ENCODE measurements at regions not wholly inside any gene's neighbourhood (a gene's known extent, or its start where the extent isn't known, plus 50 kb on each side); places are given as distances from the start of the nearest gene placed in this dataset.

DNA sequence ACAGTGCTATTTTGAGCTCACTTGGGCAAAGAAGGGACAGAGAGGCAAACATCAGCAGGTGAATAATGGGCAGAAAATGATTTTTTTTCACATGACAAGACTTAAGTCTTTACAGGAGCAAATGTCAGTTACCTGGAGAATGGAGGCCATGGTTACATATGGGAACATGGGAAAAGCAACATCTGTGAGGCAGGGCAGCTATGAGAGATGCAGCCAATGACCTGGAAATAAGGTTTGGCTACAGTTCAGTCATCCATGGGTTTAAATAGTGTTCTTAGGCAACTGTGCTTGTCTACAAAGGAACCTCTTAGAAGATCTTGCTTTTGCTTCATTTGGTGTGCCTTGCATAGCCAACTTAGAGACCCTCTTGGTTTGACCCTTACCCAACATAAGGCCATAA is 490.2 kb upstream of the LCORL start:
- no peak for DNase-seq (ENCODE audit: low read depth)
- TF ChIP-seq, protein P1, sequence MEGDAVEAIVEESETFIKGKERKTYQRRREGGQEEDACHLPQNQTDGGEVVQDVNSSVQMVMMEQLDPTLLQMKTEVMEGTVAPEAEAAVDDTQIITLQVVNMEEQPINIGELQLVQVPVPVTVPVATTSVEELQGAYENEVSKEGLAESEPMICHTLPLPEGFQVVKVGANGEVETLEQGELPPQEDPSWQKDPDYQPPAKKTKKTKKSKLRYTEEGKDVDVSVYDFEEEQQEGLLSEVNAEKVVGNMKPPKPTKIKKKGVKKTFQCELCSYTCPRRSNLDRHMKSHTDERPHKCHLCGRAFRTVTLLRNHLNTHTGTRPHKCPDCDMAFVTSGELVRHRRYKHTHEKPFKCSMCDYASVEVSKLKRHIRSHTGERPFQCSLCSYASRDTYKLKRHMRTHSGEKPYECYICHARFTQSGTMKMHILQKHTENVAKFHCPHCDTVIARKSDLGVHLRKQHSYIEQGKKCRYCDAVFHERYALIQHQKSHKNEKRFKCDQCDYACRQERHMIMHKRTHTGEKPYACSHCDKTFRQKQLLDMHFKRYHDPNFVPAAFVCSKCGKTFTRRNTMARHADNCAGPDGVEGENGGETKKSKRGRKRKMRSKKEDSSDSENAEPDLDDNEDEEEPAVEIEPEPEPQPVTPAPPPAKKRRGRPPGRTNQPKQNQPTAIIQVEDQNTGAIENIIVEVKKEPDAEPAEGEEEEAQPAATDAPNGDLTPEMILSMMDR (conservative IDR thresholded peaks at IDR 0.05; ENCODE audit: low read depth, low read length), result no peak
- H3K4me3 ChIP-seq (ENCODE audit: low read depth, low read length), result no peak overlapping the region

DNA sequence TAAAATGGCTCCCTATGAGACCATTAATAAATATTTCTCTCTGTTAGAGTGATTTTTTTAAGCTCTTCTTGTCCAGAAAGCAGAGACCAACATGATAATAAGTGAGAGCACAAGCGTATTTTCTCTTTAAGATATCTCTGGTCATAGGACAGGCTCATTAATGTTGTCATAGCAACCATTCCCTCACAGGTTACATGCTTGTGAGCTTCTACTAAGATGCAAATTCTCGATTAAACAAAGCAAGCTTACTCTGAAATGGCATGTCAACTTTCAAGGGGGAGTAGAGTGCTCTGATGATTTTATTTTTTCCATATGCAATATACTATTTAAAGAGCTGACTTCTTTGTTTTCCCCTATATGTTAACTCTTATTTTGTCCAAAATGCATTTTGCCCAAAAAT is 487.2 kb upstream of the LCORL start:
- no peak overlapping the region for H3K4me3 ChIP-seq (ENCODE audit: low read depth, low read length)
- no peak for DNase-seq (ENCODE audit: low read depth)
- TF ChIP-seq, protein P1 (conservative IDR thresholded peaks at IDR 0.05; ENCODE audit: low read depth, low read length), result no peak

DNA sequence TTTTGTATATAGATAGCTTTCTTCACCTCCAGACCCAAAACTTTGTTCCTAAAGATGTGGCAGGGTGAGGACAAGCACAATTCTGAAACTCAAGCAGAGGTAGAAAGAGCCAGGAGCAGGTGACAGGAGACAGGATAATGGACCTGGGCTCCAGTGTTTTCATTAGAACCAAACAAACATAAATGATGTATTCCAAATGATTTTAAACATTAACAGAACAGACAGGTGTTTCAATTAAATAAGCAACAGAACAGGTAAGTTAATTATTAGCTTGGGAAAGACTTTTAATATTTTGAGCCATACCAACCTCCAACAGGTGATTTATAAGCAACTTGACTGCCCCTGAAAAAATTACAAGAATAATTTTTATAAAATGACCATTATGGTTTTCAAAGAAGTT is 459.4 kb upstream of the LCORL start:
- no peak for DNase-seq (ENCODE audit: low read depth)
- TF ChIP-seq, protein P1 (conservative IDR thresholded peaks at IDR 0.05; ENCODE audit: low read depth, low read length), result no peak
- no peak overlapping the region for H3K4me3 ChIP-seq (ENCODE audit: low read depth, low read length)

DNA sequence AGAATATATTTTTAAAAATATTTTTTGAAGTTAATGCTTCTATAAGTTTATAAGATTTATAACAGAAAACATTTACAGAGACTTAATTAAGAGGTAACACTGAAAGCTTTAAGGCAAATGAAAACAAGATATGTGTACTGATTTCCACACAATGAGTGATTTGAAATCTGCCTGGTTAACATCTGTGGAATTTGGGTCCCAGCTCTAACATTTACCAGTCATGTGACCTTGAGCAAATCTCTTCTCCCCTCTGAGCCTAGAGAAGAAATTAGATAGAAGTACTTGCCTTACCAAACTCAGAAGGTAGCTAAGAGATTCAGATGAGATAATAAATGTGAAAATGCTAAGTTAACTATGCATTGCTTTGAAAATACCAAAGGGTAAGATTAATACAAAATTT is 458.8 kb upstream of the LCORL start:
- DNase-seq (ENCODE audit: low read depth), result no peak
- no peak overlapping the region for H3K4me3 ChIP-seq (ENCODE audit: low read depth, low read length)
- TF ChIP-seq, protein P1 (conservative IDR thresholded peaks at IDR 0.05; ENCODE audit: low read depth, low read length), result no peak

DNA sequence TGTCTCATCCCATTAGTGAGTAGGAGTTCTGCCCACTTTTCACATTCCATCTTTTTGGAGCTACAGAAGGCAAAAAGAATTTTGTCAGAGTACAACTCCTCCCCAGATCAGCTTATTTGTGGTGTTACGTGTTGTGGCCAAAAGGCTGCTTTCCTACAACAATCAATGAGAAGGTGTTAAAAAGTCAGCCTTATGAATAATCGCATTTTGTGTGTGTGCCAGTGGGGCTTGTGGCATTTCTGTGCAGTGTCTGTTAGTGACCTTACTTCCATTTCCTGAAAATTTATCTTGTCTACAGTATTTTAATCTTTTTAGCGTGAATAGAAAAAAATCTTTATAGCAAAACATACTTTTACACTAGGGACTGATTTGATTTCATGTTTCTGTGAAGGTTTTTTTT is 458.3 kb upstream of the LCORL start:
- TF ChIP-seq, protein P1 (conservative IDR thresholded peaks at IDR 0.05; ENCODE audit: low read depth, low read length), result no peak

DNA sequence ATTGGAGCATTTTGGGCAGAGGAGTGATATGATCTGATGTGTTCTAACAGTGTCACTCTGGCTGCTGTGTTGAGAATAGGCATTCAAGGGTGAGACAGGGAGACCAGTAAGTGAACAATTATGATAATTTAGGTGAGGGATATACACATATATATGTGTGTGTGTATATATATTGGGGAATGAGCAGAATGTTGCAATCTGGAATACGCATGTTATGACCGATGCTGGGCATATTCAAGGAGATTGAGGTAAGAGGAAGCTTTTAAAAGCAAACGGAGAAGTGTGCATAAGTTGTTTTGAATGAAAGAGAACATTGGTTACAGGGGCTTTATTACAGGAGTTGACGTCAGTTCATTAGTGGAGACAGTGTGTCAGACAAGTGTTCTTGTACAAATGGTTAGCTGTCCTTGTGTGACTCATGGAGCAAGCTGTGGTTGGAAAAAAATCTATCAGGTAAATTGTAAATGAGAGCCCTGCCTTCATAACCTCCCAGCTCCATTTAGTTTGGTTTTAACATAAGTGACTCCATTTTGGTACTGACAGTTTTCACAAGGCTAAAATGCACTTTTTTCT is 442.5 kb upstream of the LCORL start:
- no peak for DNase-seq (ENCODE audit: low read depth)
- TF ChIP-seq, protein P1 (conservative IDR thresholded peaks at IDR 0.05; ENCODE audit: low read depth, low read length), result no peak
- H3K4me3 ChIP-seq (ENCODE audit: low read depth, low read length), result no peak overlapping the region

More for the DNA sequence above, 458.3 kb upstream of the LCORL start:
- no peak for DNase-seq (ENCODE audit: low read depth)
- H3K4me3 ChIP-seq (ENCODE audit: low read depth, low read length), result no peak overlapping the region

DNA sequence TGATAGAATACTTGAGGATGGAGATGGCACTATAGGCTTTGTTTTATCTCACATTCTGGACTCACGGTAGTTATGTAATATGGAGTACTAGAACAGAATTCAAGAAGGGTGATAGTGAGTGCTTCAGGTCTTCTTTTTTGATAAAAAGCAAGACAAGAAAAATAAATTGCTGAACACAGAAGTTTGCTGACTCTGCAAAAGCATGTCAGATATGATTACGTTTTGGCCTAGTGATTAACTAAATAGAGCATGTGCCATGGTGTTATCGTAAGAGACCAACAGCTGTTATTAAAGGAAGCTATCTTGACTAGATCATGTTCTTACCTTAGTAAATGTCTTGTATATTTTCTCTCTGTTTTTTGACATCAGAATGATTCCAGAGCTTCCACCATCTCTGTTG is 436.9 kb upstream of the LCORL start:
- TF ChIP-seq, protein P1 (conservative IDR thresholded peaks at IDR 0.05; ENCODE audit: low read depth, low read length), result no peak
- no peak overlapping the region for H3K4me3 ChIP-seq (ENCODE audit: low read depth, low read length)
- DNase-seq (ENCODE audit: low read depth), result no peak

Measured in choroid plexus epithelial cell (primary cell).